ENCODE measurements at regions not wholly inside any gene's neighbourhood (a gene's known extent, or its start where the extent isn't known, plus 50 kb on each side); places are given as distances from the start of the nearest gene placed in this dataset.
"Not testable (repeated sequence)": the region's sequence is repeated elsewhere in the genome, so short reads cannot be mapped to it uniquely, and the experiment has no call there.

- no peak for DNase-seq
Measured at GRCh38 chr6:137304020-137304780, 85.0 kb upstream of the IFNGR1 start.

- DNase-seq: no peak
Measured at GRCh38 chr6:137303441-137303840, 84.3 kb upstream of the IFNGR1 start.

GRCh38 chr6:137299681-137300080, 80.5 kb upstream of the IFNGR1 start:
- no peak for DNase-seq

- no peak for DNase-seq
Measured at GRCh38 chr6:137297887-137298286, 78.7 kb upstream of the IFNGR1 start.

- DNase-seq: not testable (repeated sequence)
Measured at GRCh38 chr6:137292326-137292725, 73.1 kb upstream of the IFNGR1 start.

- DNase-seq: no peak
Measured at GRCh38 chr6:137291441-137291840, 72.3 kb upstream of the IFNGR1 start.

- no peak for DNase-seq
Measured at GRCh38 chr6:137290601-137291261, 71.5 kb upstream of the IFNGR1 start.

GRCh38 chr6:137286916-137287315, 67.7 kb upstream of the IFNGR1 start:
- DNase-seq: no peak

GRCh38 chr6:137286368-137286767, 67.2 kb upstream of the IFNGR1 start:
- no peak for DNase-seq

GRCh38 chr6:137284811-137285110, 65.6 kb upstream of the IFNGR1 start:
- DNase-seq: no peak

GRCh38 chr6:137283940-137284810, 65.0 kb upstream of the IFNGR1 start:
- no peak for DNase-seq

GRCh38 chr6:137283080-137283479, 63.9 kb upstream of the IFNGR1 start:
- DNase-seq: no peak

GRCh38 chr6:137282254-137282653, 63.1 kb upstream of the IFNGR1 start:
- DNase-seq: no peak

- DNase-seq: not testable (repeated sequence)
Measured at GRCh38 chr6:137279279-137279678, 60.1 kb upstream of the IFNGR1 start.

- DNase-seq: peak; percentile 7
Measured at GRCh38 chr6:137277971-137278637, 58.9 kb upstream of the IFNGR1 start.

GRCh38 chr6:137272403-137272802, 53.2 kb upstream of the IFNGR1 start:
- DNase-seq: no peak

GRCh38 chr6:137271245-137272183, 52.3 kb upstream of the IFNGR1 start:
- DNase-seq: peak; percentile 14

GRCh38 chr6:137269803-137270202, 50.6 kb upstream of the IFNGR1 start:
- no peak for DNase-seq

GRCh38 chr6:137269347-137269746, 50.2 kb upstream of the IFNGR1 start:
- DNase-seq: no peak

Measured in NCI-H526 treated with DMSO at 0.1 percent for 48 hours (cell line).